ENCODE measurements at regions not wholly inside any gene's neighbourhood (a gene's known extent, or its start where the extent isn't known, plus 50 kb on each side); places are given as distances from the start of the nearest gene placed in this dataset.

DNA sequence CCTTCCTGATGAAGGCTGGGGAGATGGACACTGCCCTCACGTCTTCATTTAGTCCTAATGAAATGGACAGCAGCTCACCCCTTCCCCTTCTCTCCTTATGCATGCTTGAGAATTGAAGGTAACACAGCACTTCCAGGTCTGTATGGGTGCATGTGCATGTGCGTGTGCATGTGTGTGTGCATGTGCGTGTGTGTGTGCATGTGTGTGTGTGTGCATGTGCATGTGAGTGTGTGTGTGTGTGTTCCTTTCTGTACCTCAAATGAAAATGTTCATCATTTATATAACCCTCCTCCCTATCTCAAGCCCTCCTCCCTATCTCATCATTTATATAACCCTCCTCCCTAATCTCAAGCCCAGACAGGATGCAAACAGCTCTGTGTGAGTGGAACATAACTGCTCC lies 444.8 kb downstream of the MAT2B start:
- Histone ChIP-seq H3K36me3 (ENCODE audit: control insufficient read depth in 4 of 4, insufficient read depth in 3 of 4, low read depth in 1 of 4, low read length in 3 of 4) (no peaks in the 10 kb centered on the region), H3K27me3 (ENCODE audit: control insufficient read depth in 4 of 4, insufficient read depth in 4 of 4, low read length in 3 of 4) (no peaks in the 10 kb centered on the region), H3K9ac (ENCODE audit: low read depth in 1 of 2, low read length in 2 of 2) (no peak overlapping the region), H3K9me3 (ENCODE audit: control insufficient read depth in 4 of 4, low read length in 3 of 4) (no peaks in the 10 kb centered on the region), H3K4me1 (ENCODE audit: control insufficient read depth in 4 of 4, insufficient read depth in 4 of 4, low read length in 3 of 4) (peaks cover 0 to 4% (median 0%) of the 10 kb centered on the region in 4 donors), H3K4me3 (ENCODE audit: low read depth in 1 of 3, low read length in 3 of 3) (no peak overlapping the region), H3K27ac (ENCODE audit: low read depth in 1 of 2, low read length in 2 of 2) (no peak overlapping the region)
- 81% methylated on average over 3 of the region's 3 CpGs for WGBS
- no peak for DNase-seq (ENCODE audit: low spot score)
- TF ChIP-seq FOXA2 (IDR thresholded peaks at IDR 0.05) (no peak), RXRA (IDR thresholded peaks at IDR 0.05) (no peak), HNF4A (conservative IDR thresholded peaks at IDR 0.05) (no peak), JUND (IDR thresholded peaks at IDR 0.05) (no peak), SP1 (IDR thresholded peaks at IDR 0.05) (no peak), EGR1 (IDR thresholded peaks at IDR 0.05; ENCODE audit: low read depth in 2 of 2) (no peak), NR2F2 (IDR thresholded peaks at IDR 0.05) (no peak), GABPA (IDR thresholded peaks at IDR 0.05 in 1 of 2, conservative IDR thresholded peaks at IDR 0.05 in 1 of 2) (no peak), RAD21 (IDR thresholded peaks at IDR 0.05) (no peak), HNF4G (IDR thresholded peaks at IDR 0.05) (no peak), FOXA1 (IDR thresholded peaks at IDR 0.05) (no peak)
- TF ChIP-seq, protein P1, sequence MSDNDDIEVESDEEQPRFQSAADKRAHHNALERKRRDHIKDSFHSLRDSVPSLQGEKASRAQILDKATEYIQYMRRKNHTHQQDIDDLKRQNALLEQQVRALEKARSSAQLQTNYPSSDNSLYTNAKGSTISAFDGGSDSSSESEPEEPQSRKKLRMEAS (IDR thresholded peaks at IDR 0.05), result no peak
- TF ChIP-seq, protein P2, sequence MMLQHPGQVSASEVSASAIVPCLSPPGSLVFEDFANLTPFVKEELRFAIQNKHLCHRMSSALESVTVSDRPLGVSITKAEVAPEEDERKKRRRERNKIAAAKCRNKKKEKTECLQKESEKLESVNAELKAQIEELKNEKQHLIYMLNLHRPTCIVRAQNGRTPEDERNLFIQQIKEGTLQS (IDR thresholded peaks at IDR 0.05), result no peak
- TF ChIP-seq, protein P3, sequence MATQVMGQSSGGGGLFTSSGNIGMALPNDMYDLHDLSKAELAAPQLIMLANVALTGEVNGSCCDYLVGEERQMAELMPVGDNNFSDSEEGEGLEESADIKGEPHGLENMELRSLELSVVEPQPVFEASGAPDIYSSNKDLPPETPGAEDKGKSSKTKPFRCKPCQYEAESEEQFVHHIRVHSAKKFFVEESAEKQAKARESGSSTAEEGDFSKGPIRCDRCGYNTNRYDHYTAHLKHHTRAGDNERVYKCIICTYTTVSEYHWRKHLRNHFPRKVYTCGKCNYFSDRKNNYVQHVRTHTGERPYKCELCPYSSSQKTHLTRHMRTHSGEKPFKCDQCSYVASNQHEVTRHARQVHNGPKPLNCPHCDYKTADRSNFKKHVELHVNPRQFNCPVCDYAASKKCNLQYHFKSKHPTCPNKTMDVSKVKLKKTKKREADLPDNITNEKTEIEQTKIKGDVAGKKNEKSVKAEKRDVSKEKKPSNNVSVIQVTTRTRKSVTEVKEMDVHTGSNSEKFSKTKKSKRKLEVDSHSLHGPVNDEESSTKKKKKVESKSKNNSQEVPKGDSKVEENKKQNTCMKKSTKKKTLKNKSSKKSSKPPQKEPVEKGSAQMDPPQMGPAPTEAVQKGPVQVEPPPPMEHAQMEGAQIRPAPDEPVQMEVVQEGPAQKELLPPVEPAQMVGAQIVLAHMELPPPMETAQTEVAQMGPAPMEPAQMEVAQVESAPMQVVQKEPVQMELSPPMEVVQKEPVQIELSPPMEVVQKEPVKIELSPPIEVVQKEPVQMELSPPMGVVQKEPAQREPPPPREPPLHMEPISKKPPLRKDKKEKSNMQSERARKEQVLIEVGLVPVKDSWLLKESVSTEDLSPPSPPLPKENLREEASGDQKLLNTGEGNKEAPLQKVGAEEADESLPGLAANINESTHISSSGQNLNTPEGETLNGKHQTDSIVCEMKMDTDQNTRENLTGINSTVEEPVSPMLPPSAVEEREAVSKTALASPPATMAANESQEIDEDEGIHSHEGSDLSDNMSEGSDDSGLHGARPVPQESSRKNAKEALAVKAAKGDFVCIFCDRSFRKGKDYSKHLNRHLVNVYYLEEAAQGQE (IDR thresholded peaks at IDR 0.05), result no peak
- TF ChIP-seq, protein P4, sequence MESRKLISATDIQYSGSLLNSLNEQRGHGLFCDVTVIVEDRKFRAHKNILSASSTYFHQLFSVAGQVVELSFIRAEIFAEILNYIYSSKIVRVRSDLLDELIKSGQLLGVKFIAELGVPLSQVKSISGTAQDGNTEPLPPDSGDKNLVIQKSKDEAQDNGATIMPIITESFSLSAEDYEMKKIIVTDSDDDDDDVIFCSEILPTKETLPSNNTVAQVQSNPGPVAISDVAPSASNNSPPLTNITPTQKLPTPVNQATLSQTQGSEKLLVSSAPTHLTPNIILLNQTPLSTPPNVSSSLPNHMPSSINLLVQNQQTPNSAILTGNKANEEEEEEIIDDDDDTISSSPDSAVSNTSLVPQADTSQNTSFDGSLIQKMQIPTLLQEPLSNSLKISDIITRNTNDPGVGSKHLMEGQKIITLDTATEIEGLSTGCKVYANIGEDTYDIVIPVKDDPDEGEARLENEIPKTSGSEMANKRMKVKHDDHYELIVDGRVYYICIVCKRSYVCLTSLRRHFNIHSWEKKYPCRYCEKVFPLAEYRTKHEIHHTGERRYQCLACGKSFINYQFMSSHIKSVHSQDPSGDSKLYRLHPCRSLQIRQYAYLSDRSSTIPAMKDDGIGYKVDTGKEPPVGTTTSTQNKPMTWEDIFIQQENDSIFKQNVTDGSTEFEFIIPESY (IDR thresholded peaks at IDR 0.05), result no peak
- TF ChIP-seq, protein P5, sequence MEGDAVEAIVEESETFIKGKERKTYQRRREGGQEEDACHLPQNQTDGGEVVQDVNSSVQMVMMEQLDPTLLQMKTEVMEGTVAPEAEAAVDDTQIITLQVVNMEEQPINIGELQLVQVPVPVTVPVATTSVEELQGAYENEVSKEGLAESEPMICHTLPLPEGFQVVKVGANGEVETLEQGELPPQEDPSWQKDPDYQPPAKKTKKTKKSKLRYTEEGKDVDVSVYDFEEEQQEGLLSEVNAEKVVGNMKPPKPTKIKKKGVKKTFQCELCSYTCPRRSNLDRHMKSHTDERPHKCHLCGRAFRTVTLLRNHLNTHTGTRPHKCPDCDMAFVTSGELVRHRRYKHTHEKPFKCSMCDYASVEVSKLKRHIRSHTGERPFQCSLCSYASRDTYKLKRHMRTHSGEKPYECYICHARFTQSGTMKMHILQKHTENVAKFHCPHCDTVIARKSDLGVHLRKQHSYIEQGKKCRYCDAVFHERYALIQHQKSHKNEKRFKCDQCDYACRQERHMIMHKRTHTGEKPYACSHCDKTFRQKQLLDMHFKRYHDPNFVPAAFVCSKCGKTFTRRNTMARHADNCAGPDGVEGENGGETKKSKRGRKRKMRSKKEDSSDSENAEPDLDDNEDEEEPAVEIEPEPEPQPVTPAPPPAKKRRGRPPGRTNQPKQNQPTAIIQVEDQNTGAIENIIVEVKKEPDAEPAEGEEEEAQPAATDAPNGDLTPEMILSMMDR (IDR thresholded peaks at IDR 0.05; ENCODE audit: low read depth, low read length, missing input control), result no peak

DNA sequence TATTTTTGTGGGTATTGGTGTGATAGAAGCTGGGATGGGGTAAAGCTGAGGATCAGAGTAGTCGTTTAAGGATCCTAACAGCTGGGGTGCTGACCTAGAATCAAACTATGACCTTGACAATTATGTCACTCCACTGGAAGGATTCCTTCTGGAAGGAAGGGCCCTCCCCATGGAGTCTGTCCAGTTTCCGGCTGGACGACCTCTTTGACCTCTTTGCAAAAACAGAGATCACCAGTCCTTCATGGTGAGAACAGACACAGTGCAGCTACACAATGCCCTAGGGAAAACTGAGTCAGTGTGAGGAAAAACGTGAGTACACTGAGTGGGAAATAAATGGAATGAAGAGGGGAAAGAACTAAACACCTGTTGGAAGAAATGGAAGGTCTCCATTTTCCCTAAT lies 445.6 kb downstream of the MAT2B start:
- Histone ChIP-seq H3K27ac (ENCODE audit: low read depth in 1 of 2, low read length in 2 of 2) (no peak overlapping the region), H3K9me3 (ENCODE audit: control insufficient read depth in 4 of 4, low read length in 3 of 4) (no peaks in the 10 kb centered on the region), H3K9ac (ENCODE audit: low read depth in 1 of 2, low read length in 2 of 2) (no peak overlapping the region), H3K4me1 (ENCODE audit: control insufficient read depth in 4 of 4, insufficient read depth in 4 of 4, low read length in 3 of 4) (peaks cover 0 to 4% (median 0%) of the 10 kb centered on the region in 4 donors), H3K4me3 (ENCODE audit: low read depth in 1 of 3, low read length in 3 of 3) (no peak overlapping the region), H3K36me3 (ENCODE audit: control insufficient read depth in 4 of 4, insufficient read depth in 3 of 4, low read depth in 1 of 4, low read length in 3 of 4) (no peaks in the 10 kb centered on the region), H3K27me3 (ENCODE audit: control insufficient read depth in 4 of 4, insufficient read depth in 4 of 4, low read length in 3 of 4) (no peaks in the 10 kb centered on the region)
- no peak for DNase-seq (ENCODE audit: low spot score)
- whole genome bisulfite sequencing, result 49% methylated on average over 4 of the region's 4 CpGs
- TF ChIP-seq NR2F2 (IDR thresholded peaks at IDR 0.05) (peak; percentile 93), GABPA (IDR thresholded peaks at IDR 0.05 in 1 of 2, conservative IDR thresholded peaks at IDR 0.05 in 1 of 2) (no peak)

Data from liver (tissue), 8 donors.